Stomach (tissue), 8 donors: ENCODE measurements at regions not wholly inside any gene's neighbourhood (a gene's known extent, or its start where the extent isn't known, plus 50 kb on each side); places are given as distances from the start of the nearest gene placed in this dataset.

Experiments
- DNase-seq, 2 donors: peaks; one replicate each; pipeline versions ENCODE4 v3.0.0 to v3.0.0-alpha.2; 2013 to 2019
- H3K27ac ChIP-seq, 5 donors: fragments of 200-600 bp in 4 of 5; sonication (generic) in 4 of 5; one replicate each; pipeline ENCODE4 v1.5.1; 2013 to 2019; ENCODE audit warnings: mild to moderate bottlenecking in 1 of 5, moderate library complexity in 1 of 5
- H3K27me3 ChIP-seq, 3 donors: fragments of 200-600 bp; sonication (generic); one replicate each; pipeline ENCODE4 v1.5.1; 2017 to 2019; ENCODE audit warnings: mixed run types in 1 of 3
- H3K36me3 ChIP-seq, 4 donors: fragments of 200-600 bp; sonication (generic); 1 replicate in 3 of 4; 2 replicates in 1 of 4; pipeline ENCODE4 v1.5.1; 2016 to 2019
- H3K4me1 ChIP-seq, 4 donors: fragments of 200-600 bp; sonication (generic); one replicate each; pipeline ENCODE4 v1.5.1; 2016 to 2019
- H3K4me3 ChIP-seq, 4 donors: fragments of 200-600 bp; sonication (generic) in 3 of 4; one replicate each; pipeline ENCODE4 v1.5.1; 2016 to 2019; ENCODE audit warnings: mild to moderate bottlenecking in 1 of 4
- H3K9me3 ChIP-seq, 4 donors: fragments of 200-600 bp; sonication (generic); one replicate each; pipeline ENCODE4 v1.5.1; 2016 to 2019
- CTCF ChIP-seq, 7 experiments: fragments of 450-650 bp in 4 of 7; fragments of 200-600 bp in 3 of 7; sonication (generic) in 3 of 7; IDR thresholded peaks; one replicate each; pipeline ENCODE4 v1.5.1; 2016 to 2019; ENCODE audit warnings: antibody characterized with exemption in 7 of 7, control low read depth in 2 of 7, mild to moderate bottlenecking in 1 of 7
- EP300 ChIP-seq: sonication (generic); formaldehyde crosslinking; IDR thresholded peaks from one replicate; pipeline ENCODE4 v1.6.1; 2017; ENCODE audit warnings: antibody characterized with exemption
- POLR2A ChIP-seq, 4 donors: fragments of 450-650 bp; IDR thresholded peaks; one replicate each; pipeline ENCODE4 v1.6.1; 2016; ENCODE audit warnings: antibody characterized with exemption in 4 of 4, control low read depth in 2 of 4, mild to moderate bottlenecking in 1 of 4, moderate library complexity in 1 of 4
- POLR2AphosphoS5 ChIP-seq, 3 donors: sonication (generic); formaldehyde crosslinking; IDR thresholded peaks; one replicate each; pipeline ENCODE4 v1.6.1; 2016; ENCODE audit warnings: antibody characterized with exemption in 3 of 3
- WGBS, 5 donors: extraction: QIAGEN DNeasy Blood & Tissue Kit in 3 of 5; methylation state at CpG; one replicate each; pipeline versions ENCODE4 v1.1.5 to v1.1.7; 2013 to 2018; 5-methylcytosine and 5-hydroxymethylcytosine counted together
- intact Hi-C: fragments of 100-400 bp; cut with DNase I; formaldehyde crosslinking; loops from one replicate; pipeline ENCODE4 v1.15.1; 2023; ENCODE audit warnings: low total_unique reads
- donor health status: healthy with polysubstance abuse.
- donor health status: Bipolar disorder and iron deficiency.
- donor health status: healthy.

GRCh38 chr6:71453371-71453706, 164.7 kb downstream of the OGFRL1 start:
- Histone ChIP-seq H3K4me1 (no peaks in the 10 kb centered on the region), H3K27me3 (no peaks in the 10 kb centered on the region), H3K9me3 (no peaks in the 10 kb centered on the region), H3K27ac (no peak overlapping the region), H3K4me3 (no peak overlapping the region), H3K36me3 (no peaks in the 10 kb centered on the region)
- intact Hi-C loops: no loop called here
- TF ChIP-seq POLR2A (IDR thresholded peaks at IDR 0.05) (no peak), CTCF (IDR thresholded peaks at IDR 0.05) (no peak), EP300 (no peak), POLR2AphosphoS5 (IDR thresholded peaks at IDR 0.05) (no peak)
- no peak for DNase-seq

DNA sequence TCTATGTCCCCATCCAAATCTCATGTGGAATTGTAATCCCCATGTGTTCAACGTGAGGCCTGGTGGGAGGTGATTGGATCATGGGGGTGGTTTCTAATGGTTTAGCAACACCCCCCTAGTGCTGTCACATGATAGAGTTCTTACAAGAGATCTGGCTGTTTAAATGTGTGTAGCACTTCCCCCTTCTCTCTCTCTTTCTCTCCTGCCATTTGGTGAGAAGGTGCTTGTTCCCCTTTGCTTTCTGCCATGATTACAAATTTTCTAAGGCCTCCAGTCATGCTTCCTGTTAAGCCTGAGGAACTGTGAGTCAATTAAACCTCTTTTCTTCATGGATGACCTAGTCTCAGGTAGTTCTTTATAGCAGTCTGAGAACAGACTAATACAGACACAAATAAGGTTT, 165.4 kb downstream of the OGFRL1 start:
- H3K27me3 ChIP-seq: no peaks in the 10 kb centered on the region
- TF ChIP-seq EP300: no peak
- TF ChIP-seq POLR2A (IDR thresholded peaks at IDR 0.05): no peak
- no peak for TF ChIP-seq POLR2AphosphoS5 (IDR thresholded peaks at IDR 0.05)
- no peak overlapping the region for H3K27ac ChIP-seq
- no peak for DNase-seq
- H3K4me1 ChIP-seq: no peaks in the 10 kb centered on the region
- H3K9me3 ChIP-seq: no peaks in the 10 kb centered on the region
- 38 to 71% (median 64%) methylated on average over 1 of the region's 1 CpG for WGBS, 5 donors
- no peak overlapping the region for H3K4me3 ChIP-seq
- H3K36me3 ChIP-seq: no peaks in the 10 kb centered on the region
- intact Hi-C loops: no loop called here

DNA sequence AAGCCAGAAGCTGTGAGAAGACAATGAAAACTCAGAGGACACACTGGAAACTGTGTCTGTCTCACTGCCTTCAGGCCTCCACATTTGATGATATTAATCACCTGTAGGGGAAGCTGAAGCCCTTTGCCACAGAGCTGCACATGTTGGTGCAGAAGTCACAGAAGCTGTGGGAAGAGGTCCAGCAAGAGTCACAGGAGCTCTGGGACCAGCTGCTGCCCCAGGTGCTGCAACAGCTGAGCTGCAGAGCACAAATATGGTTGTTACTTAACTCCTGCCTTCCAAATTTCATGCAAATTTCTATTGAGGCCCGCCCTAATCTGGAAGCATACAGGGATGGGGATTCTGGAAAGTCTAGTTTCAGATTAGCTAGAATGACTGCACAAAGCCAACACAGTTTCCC, 169.3 kb downstream of the OGFRL1 start:
- intact Hi-C loops: no loop called here
- Histone ChIP-seq H3K27ac (no peak overlapping the region), H3K9me3 (no peaks in the 10 kb centered on the region), H3K27me3 (no peaks in the 10 kb centered on the region), H3K36me3 (no peaks in the 10 kb centered on the region), H3K4me1 (no peaks in the 10 kb centered on the region), H3K4me3 (no peak overlapping the region)
- TF ChIP-seq CTCF (IDR thresholded peaks at IDR 0.05) (no peak), POLR2A (IDR thresholded peaks at IDR 0.05) (no peak), POLR2AphosphoS5 (IDR thresholded peaks at IDR 0.05) (no peak), EP300 (no peak)
- DNase-seq: peak in 1 of 2 donors; percentile 14
- WGBS, 5 donors: 59 to 87% (median 67%) methylated on average over 1 of the region's 1 CpG

- intact Hi-C loops: no loop called here
- no peak for TF ChIP-seq POLR2AphosphoS5 (IDR thresholded peaks at IDR 0.05)
- TF ChIP-seq CTCF (IDR thresholded peaks at IDR 0.05): no peak
- no peak for TF ChIP-seq POLR2A (IDR thresholded peaks at IDR 0.05)
- no peak overlapping the region for H3K4me3 ChIP-seq
- H3K9me3 ChIP-seq: peaks cover 0 to 3% (median 0%) of the 10 kb centered on the region in 4 donors
- no peaks in the 10 kb centered on the region for H3K36me3 ChIP-seq
- DNase-seq: no peak
- WGBS, 5 donors: 91 to 97% (median 93%) methylated on average over 2 of the region's 2 CpGs
- H3K4me1 ChIP-seq: no peaks in the 10 kb centered on the region
- no peaks in the 10 kb centered on the region for H3K27me3 ChIP-seq
- H3K27ac ChIP-seq: no peak overlapping the region
Observed at GRCh38 chr6:71459162-71459561, 170.6 kb downstream of the OGFRL1 start.

GRCh38 chr6:71460933-71461332, 172.3 kb downstream of the OGFRL1 start:
- H3K36me3 ChIP-seq: no peaks in the 10 kb centered on the region
- H3K9me3 ChIP-seq: peaks cover 0 to 16% (median 6%) of the 10 kb centered on the region in 4 donors
- TF ChIP-seq CTCF (IDR thresholded peaks at IDR 0.05): no peak
- no peak for TF ChIP-seq EP300
- TF ChIP-seq POLR2AphosphoS5 (IDR thresholded peaks at IDR 0.05): no peak
- no peak for TF ChIP-seq POLR2A (IDR thresholded peaks at IDR 0.05)
- no peaks in the 10 kb centered on the region for H3K4me1 ChIP-seq
- no peak overlapping the region for H3K4me3 ChIP-seq
- no peak overlapping the region for H3K27ac ChIP-seq
- WGBS, 5 donors: 90 to 98% (median 94%) methylated on average over 3 of the region's 3 CpGs
- intact Hi-C loops: no loop called here
- no peak for DNase-seq
- no peaks in the 10 kb centered on the region for H3K27me3 ChIP-seq
